OCI-LY3 (cell line): ENCODE measurements at regions not wholly inside any gene's neighbourhood (a gene's known extent, or its start where the extent isn't known, plus 50 kb on each side); places are given as distances from the start of the nearest gene placed in this dataset.

Experiments
- H2AFZ ChIP-seq: fragments of 200-600, 300-600 bp; shearing (Covaris generic); 2 replicates; pipeline ENCODE4 v1.6.0; 2014; ENCODE audit warnings: antibody characterized with exemption, low read depth, low read length
- H3K27ac ChIP-seq: fragments of 200-600, 300-600 bp; sonication (generic); 2 replicates; pipeline ENCODE4 v1.5.1; 2014; ENCODE audit warnings: mild to moderate bottlenecking, low read length, moderate library complexity, mixed read lengths
- H3K27me3 ChIP-seq: fragments of 200-600, 300-600 bp; sonication (generic); 2 replicates; pipeline ENCODE4 v1.6.1; 2014; ENCODE audit warnings: low read depth, low read length, mixed read lengths
- H3K36me3 ChIP-seq: fragments of 200-600, 300-600 bp; sonication (generic); replicated peaks from 2 replicates; pipeline ENCODE3; 2014; ENCODE audit warnings: low read depth, low read length, mixed read lengths
- H3K4me1 ChIP-seq: fragments of 300-600, 200-600 bp; sonication (generic); 2 replicates; pipeline ENCODE4 v1.6.1; 2014; ENCODE audit warnings: low read length, mixed read lengths
- H3K4me2 ChIP-seq: fragments of 200-600, 300-600 bp; sonication (generic); 2 replicates; pipeline ENCODE4 v1.6.1; 2014; ENCODE audit warnings: low read length, mixed read lengths
- H3K4me3 ChIP-seq: fragments of 300-600, 200-600 bp; sonication (generic); 2 replicates; pipeline ENCODE4 v1.5.1; 2014; ENCODE audit warnings: antibody characterized with exemption, mild to moderate bottlenecking, low read length, moderate library complexity
- H3K79me2 ChIP-seq: fragments of 300-600, 200-600 bp; shearing (Covaris generic); 2 replicates; pipeline ENCODE4 v1.6.1; 2014; ENCODE audit warnings: mild to moderate bottlenecking, low read length, mixed read lengths
- H3K9ac ChIP-seq: fragments of 300-600, 200-600 bp; shearing (Covaris generic); 2 replicates; pipeline ENCODE4 v1.6.0; 2014; ENCODE audit warnings: mild to moderate bottlenecking, low read length, moderate library complexity
- H3K9me3 ChIP-seq: fragments of 200-600, 300-600 bp; shearing (Covaris generic); 2 replicates; pipeline ENCODE4 v1.6.1; 2014; ENCODE audit warnings: low read length, mixed read lengths; ENCODE audit not compliant: insufficient read depth
- H4K20me1 ChIP-seq: fragments of 200-600, 300-600 bp; sonication (generic); 2 replicates; pipeline ENCODE4 v1.6.1; 2016; ENCODE audit warnings: low read length, mixed read lengths; ENCODE audit not compliant: insufficient read depth
- EZH2phosphoT487 ChIP-seq: fragments of 200-600 bp; shearing (Covaris generic); IDR thresholded peaks from 2 replicates; pipeline ENCODE4 v1.6.1; 2018; ENCODE audit warnings: antibody characterized with exemption, mixed run types, low read depth
- TF ChIP-seq, protein P1 (sequence below): fragments of 200-600, 300-600 bp; sonication (generic); IDR thresholded peaks from 2 replicates; pipeline ENCODE4 v1.5.1; 2014; ENCODE audit warnings: antibody characterized with exemption, low read length, low read depth

- H3K9me3 ChIP-seq: no peaks in the 10 kb centered on the region
- H3K9ac ChIP-seq: no peak overlapping the region
- H3K4me1 ChIP-seq: peaks cover 5% of the 10 kb centered on the region
- peaks cover 8% of the 10 kb centered on the region; the same call in 1 of the 2 replicates for H3K27me3 ChIP-seq
- no peak overlapping the region for H3K4me2 ChIP-seq
- H3K36me3 ChIP-seq: no peaks in the 10 kb centered on the region
- H3K79me2 ChIP-seq: no peaks in the 10 kb centered on the region
- no peaks in the 10 kb centered on the region for H4K20me1 ChIP-seq
- H3K27ac ChIP-seq: no peak overlapping the region
- TF ChIP-seq, protein P1, sequence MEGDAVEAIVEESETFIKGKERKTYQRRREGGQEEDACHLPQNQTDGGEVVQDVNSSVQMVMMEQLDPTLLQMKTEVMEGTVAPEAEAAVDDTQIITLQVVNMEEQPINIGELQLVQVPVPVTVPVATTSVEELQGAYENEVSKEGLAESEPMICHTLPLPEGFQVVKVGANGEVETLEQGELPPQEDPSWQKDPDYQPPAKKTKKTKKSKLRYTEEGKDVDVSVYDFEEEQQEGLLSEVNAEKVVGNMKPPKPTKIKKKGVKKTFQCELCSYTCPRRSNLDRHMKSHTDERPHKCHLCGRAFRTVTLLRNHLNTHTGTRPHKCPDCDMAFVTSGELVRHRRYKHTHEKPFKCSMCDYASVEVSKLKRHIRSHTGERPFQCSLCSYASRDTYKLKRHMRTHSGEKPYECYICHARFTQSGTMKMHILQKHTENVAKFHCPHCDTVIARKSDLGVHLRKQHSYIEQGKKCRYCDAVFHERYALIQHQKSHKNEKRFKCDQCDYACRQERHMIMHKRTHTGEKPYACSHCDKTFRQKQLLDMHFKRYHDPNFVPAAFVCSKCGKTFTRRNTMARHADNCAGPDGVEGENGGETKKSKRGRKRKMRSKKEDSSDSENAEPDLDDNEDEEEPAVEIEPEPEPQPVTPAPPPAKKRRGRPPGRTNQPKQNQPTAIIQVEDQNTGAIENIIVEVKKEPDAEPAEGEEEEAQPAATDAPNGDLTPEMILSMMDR: no peak
- TF ChIP-seq EZH2phosphoT487: no peak
- no peak overlapping the region for H2AFZ ChIP-seq
- no peak overlapping the region for H3K4me3 ChIP-seq
These were observed 58.0 kb upstream of the EFCAB3 start for GRCh38 chr17:62322313-62322712.

DNA sequence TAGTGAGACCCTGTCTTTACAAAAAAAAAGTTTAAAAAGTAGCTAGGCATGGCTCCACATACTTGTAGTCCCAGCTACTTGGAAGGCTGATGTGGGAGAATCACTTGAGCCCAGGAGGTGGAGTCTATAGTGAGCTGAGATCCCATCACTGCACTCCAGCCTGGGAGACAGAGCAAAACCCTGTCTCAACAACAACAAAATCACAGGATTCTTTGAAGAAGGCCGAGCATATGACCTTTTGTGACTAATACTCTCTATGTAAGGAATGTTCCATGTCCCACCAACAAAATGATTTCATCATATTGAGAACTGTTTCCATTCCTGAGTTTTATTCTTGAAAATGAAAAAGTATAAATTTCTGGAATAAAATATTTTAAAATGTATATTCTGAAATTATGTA, 58.9 kb upstream of the EFCAB3 start:
- no peak overlapping the region for H3K9ac ChIP-seq
- peaks cover 8% of the 10 kb centered on the region; the same call in 1 of the 2 replicates for H3K27me3 ChIP-seq
- no peak overlapping the region for H2AFZ ChIP-seq
- no peaks in the 10 kb centered on the region for H3K79me2 ChIP-seq
- H3K27ac ChIP-seq: no peak overlapping the region
- H3K4me1 ChIP-seq: peaks cover 5% of the 10 kb centered on the region
- no peak overlapping the region for H3K4me2 ChIP-seq
- no peaks in the 10 kb centered on the region for H4K20me1 ChIP-seq
- no peaks in the 10 kb centered on the region for H3K9me3 ChIP-seq
- no peak for TF ChIP-seq EZH2phosphoT487
- H3K36me3 ChIP-seq: no peaks in the 10 kb centered on the region
- no peak overlapping the region for H3K4me3 ChIP-seq

DNA sequence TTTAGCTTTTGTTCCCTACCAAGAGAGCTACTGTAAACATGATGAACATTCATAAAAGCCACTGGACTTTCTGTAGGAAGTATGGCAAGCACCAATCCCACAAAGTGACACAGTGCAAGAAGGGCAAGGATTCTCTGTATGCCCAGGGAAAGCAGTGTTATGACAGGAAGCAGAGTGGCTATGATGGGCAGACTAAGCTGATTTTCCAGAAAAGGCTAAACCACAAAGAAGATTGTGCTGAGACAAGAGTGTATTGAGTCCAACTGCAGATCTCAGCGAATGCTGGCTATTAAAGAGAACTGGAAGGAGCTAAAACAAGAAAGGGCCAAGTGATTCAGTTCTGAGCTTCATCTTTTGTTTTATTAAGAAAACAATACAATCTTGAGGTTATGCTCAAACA, 60.5 kb upstream of the EFCAB3 start:
- Histone ChIP-seq H3K36me3 (no peaks in the 10 kb centered on the region), H3K4me3 (no peak overlapping the region), H3K79me2 (no peaks in the 10 kb centered on the region), H3K9me3 (no peaks in the 10 kb centered on the region), H3K27ac (no peak overlapping the region), H3K4me2 (no peak overlapping the region), H3K27me3 (peaks cover 8% of the 10 kb centered on the region; the same call in 1 of the 2 replicates), H4K20me1 (no peaks in the 10 kb centered on the region), H3K4me1 (peaks cover 5% of the 10 kb centered on the region), H3K9ac (no peak overlapping the region), H2AFZ (no peak overlapping the region)
- no peak for TF ChIP-seq EZH2phosphoT487

- Histone ChIP-seq H3K4me2 (no peak overlapping the region), H3K9ac (no peak overlapping the region), H3K4me1 (no peaks in the 10 kb centered on the region), H3K79me2 (no peaks in the 10 kb centered on the region), H3K4me3 (no peak overlapping the region), H4K20me1 (no peaks in the 10 kb centered on the region), H2AFZ (no peak overlapping the region), H3K36me3 (no peaks in the 10 kb centered on the region), H3K27ac (no peak overlapping the region), H3K27me3 (peaks cover 7% of the 10 kb centered on the region), H3K9me3 (no peaks in the 10 kb centered on the region)
- TF ChIP-seq, protein P1: no peak
- TF ChIP-seq EZH2phosphoT487: no peak
These were observed 71.0 kb upstream of the EFCAB3 start for GRCh38 chr17:62309396-62309795.

GRCh38 chr17:62307196-62307595, 73.2 kb upstream of the EFCAB3 start:
- H3K4me2 ChIP-seq: no peak overlapping the region
- peaks cover 7% of the 10 kb centered on the region for H3K27me3 ChIP-seq
- no peaks in the 10 kb centered on the region for H3K9me3 ChIP-seq
- H3K27ac ChIP-seq: no peak overlapping the region
- H3K36me3 ChIP-seq: no peaks in the 10 kb centered on the region
- no peak overlapping the region for H2AFZ ChIP-seq
- no peaks in the 10 kb centered on the region for H3K79me2 ChIP-seq
- H3K4me1 ChIP-seq: no peaks in the 10 kb centered on the region
- no peak overlapping the region for H3K9ac ChIP-seq
- TF ChIP-seq, protein P1: no peak
- no peak for TF ChIP-seq EZH2phosphoT487
- H4K20me1 ChIP-seq: no peaks in the 10 kb centered on the region
- no peak overlapping the region for H3K4me3 ChIP-seq
